Activated CD4-positive, alpha-beta T cell treated with anti-CD3 and anti-CD28 coated beads for 48 hours (primary cell): ENCODE measurements at regions not wholly inside any gene's neighbourhood (a gene's known extent, or its start where the extent isn't known, plus 50 kb on each side); places are given as distances from the start of the nearest gene placed in this dataset.

Experiments
- DNase-seq: peaks from one replicate; pipeline ENCODE4 v3.0.0-alpha.2; 2020

- DNase-seq, result no peak
Observed at GRCh38 chr13:104871456-104871855, 1664.0 kb downstream of the EFNB2 start.

GRCh38 chr13:104869501-104869900 is 1666.0 kb downstream of the EFNB2 start:
- no peak for DNase-seq

- DNase-seq, result no peak
Observed at GRCh38 chr13:104868806-104869205, 1666.7 kb downstream of the EFNB2 start.

GRCh38 chr13:104855581-104855980 is 1679.9 kb downstream of the EFNB2 start:
- no peak for DNase-seq

GRCh38 chr13:104854698-104855097 is 1680.8 kb downstream of the EFNB2 start:
- DNase-seq, result no peak

GRCh38 chr13:104854007-104854406 is 1681.5 kb downstream of the EFNB2 start:
- DNase-seq, result no peak

- no peak for DNase-seq
Observed at GRCh38 chr13:104847922-104848321, 1687.5 kb downstream of the EFNB2 start.

GRCh38 chr13:104843401-104843800 is 1692.1 kb downstream of the EFNB2 start:
- no peak for DNase-seq

GRCh38 chr13:104841110-104841509 is 1694.4 kb downstream of the EFNB2 start:
- no peak for DNase-seq

GRCh38 chr13:104837756-104838155 is 1697.7 kb downstream of the EFNB2 start:
- DNase-seq, result no peak

- no peak for DNase-seq
Observed at GRCh38 chr13:104833221-104833620, 1702.2 kb downstream of the EFNB2 start.

- DNase-seq, result no peak
Observed at GRCh38 chr13:104832231-104832630, 1703.2 kb downstream of the EFNB2 start.

- DNase-seq, result no peak
Observed at GRCh38 chr13:104831831-104832230, 1703.6 kb downstream of the EFNB2 start.

GRCh38 chr13:104823709-104824108 is 1711.8 kb downstream of the EFNB2 start:
- DNase-seq, result no peak

GRCh38 chr13:104823071-104823470 is 1712.4 kb downstream of the EFNB2 start:
- no peak for DNase-seq

- DNase-seq, result no peak
Observed at GRCh38 chr13:104817271-104817670, 1718.2 kb downstream of the EFNB2 start.

- DNase-seq, result no peak
Observed at GRCh38 chr13:104816726-104817125, 1718.7 kb downstream of the EFNB2 start.

- no peak for DNase-seq
Observed at GRCh38 chr13:104810242-104810641, 1725.2 kb downstream of the EFNB2 start.

- DNase-seq, result no peak
Observed at GRCh38 chr13:104809483-104809882, 1726.0 kb downstream of the EFNB2 start.

GRCh38 chr13:104805346-104805745 is 1730.1 kb downstream of the EFNB2 start:
- no peak for DNase-seq

GRCh38 chr13:104799152-104799551 is 1732.9 kb upstream of the SLC10A2 start:
- no peak for DNase-seq

GRCh38 chr13:104798486-104798885 is 1732.3 kb upstream of the SLC10A2 start:
- DNase-seq, result no peak

- no peak for DNase-seq
Observed at GRCh38 chr13:104796581-104796980, 1730.4 kb upstream of the SLC10A2 start.

GRCh38 chr13:104785952-104786351 is 1719.7 kb upstream of the SLC10A2 start:
- no peak for DNase-seq

GRCh38 chr13:104784891-104785290 is 1718.7 kb upstream of the SLC10A2 start:
- DNase-seq, result no peak

GRCh38 chr13:104782741-104783140 is 1716.5 kb upstream of the SLC10A2 start:
- no peak for DNase-seq
